Thyroid gland (tissue), 4 donors: ENCODE measurements at regions not wholly inside any gene's neighbourhood (a gene's known extent, or its start where the extent isn't known, plus 50 kb on each side); places are given as distances from the start of the nearest gene placed in this dataset.

ENCODE experiments used
- DNase-seq, 2 donors: peaks; one replicate each; pipeline ENCODE4 v3.0.0-alpha.2; 2019
- H3K27ac ChIP-seq, 3 donors: fragments of 200-600 bp; sonication (generic); 1 replicate in 2 of 3; 2 replicates in 1 of 3; pipeline ENCODE4 v1.5.1; 2016 to 2019; ENCODE audit warnings: mild to moderate bottlenecking in 1 of 3, moderate library complexity in 1 of 3
- H3K27me3 ChIP-seq: fragments of 200-600 bp; sonication (generic); one replicate; pipeline ENCODE4 v1.5.1; 2019
- H3K36me3 ChIP-seq, 2 donors: fragments of 200-600 bp; sonication (generic); one replicate each; pipeline ENCODE4 v1.5.1; 2016 to 2019
- H3K4me1 ChIP-seq, 2 donors: fragments of 200-600 bp; sonication (generic); one replicate each; pipeline ENCODE4 v1.5.1; 2017 to 2019
- H3K4me3 ChIP-seq, 3 donors: fragments of 200-600 bp; sonication (generic); replicated peaks in 1 of 3; 1 replicate in 2 of 3; 2 replicates in 1 of 3; pipeline ENCODE4 v1.5.1; 2016; ENCODE audit warnings: mild to moderate bottlenecking in 1 of 3
- H3K9me3 ChIP-seq: fragments of 200-600 bp; sonication (generic); one replicate; pipeline ENCODE4 v1.5.1; 2017
- CTCF ChIP-seq, 6 experiments: fragments of 200-600 bp in 3 of 6; fragments of 450-650 bp in 3 of 6; sonication (generic) in 3 of 6; IDR thresholded peaks; one replicate each; pipeline ENCODE4 v1.5.1; 2016 to 2019; ENCODE audit warnings: antibody characterized with exemption in 6 of 6, mild to moderate bottlenecking in 2 of 6, inconsistent platforms in 1 of 6, moderate library complexity in 1 of 6
- POLR2A ChIP-seq, 2 donors: fragments of 450-650 bp; IDR thresholded peaks; one replicate each; pipeline ENCODE4 v1.6.1; 2017; ENCODE audit warnings: antibody characterized with exemption in 2 of 2, mild to moderate bottlenecking in 2 of 2, moderate library complexity in 1 of 2
- WGBS, 2 donors: methylation state at CpG; one replicate each; pipeline ENCODE4 v1.1.5; 2017; 5-methylcytosine and 5-hydroxymethylcytosine counted together
- intact Hi-C: fragments of 100-400 bp; cut with DNase I; formaldehyde crosslinking; loops from one replicate; pipeline ENCODE4 v1.15.1; 2023

GRCh38 chr2:176445956-176446355 is 176.7 kb downstream of the MTX2 start:
- H3K4me3 ChIP-seq, result no peak overlapping the region
- no peaks in the 10 kb centered on the region for H3K9me3 ChIP-seq
- H3K27me3 ChIP-seq, result no peaks in the 10 kb centered on the region
- no peaks in the 10 kb centered on the region for H3K4me1 ChIP-seq
- H3K36me3 ChIP-seq, result no peaks in the 10 kb centered on the region
- 95 to 96% methylated on average over 4 of the region's 4 CpGs for WGBS, 2 donors
- DNase-seq, result no peak
- intact Hi-C loops, result no loop called here
- H3K27ac ChIP-seq, result no peak overlapping the region
- no peak for TF ChIP-seq CTCF (IDR thresholded peaks at IDR 0.05)
- TF ChIP-seq POLR2A (IDR thresholded peaks at IDR 0.05), result no peak

- no peaks in the 10 kb centered on the region for H3K4me1 ChIP-seq
- DNase-seq, result no peak
- H3K27me3 ChIP-seq, result no peaks in the 10 kb centered on the region
- 70 to 73% methylated on average over 4 of the region's 4 CpGs for whole genome bisulfite sequencing, 2 donors
- H3K27ac ChIP-seq, result no peak overlapping the region
- intact Hi-C loops, result no loop called here
- H3K36me3 ChIP-seq, result no peaks in the 10 kb centered on the region
- TF ChIP-seq POLR2A (IDR thresholded peaks at IDR 0.05), result no peak
- no peak for TF ChIP-seq CTCF (IDR thresholded peaks at IDR 0.05)
- no peaks in the 10 kb centered on the region for H3K9me3 ChIP-seq
- no peak overlapping the region for H3K4me3 ChIP-seq
Observed at GRCh38 chr2:176446718-176447414, 177.6 kb downstream of the MTX2 start.

- Histone ChIP-seq H3K27ac (no peak overlapping the region), H3K36me3 (no peaks in the 10 kb centered on the region), H3K4me3 (no peak overlapping the region), H3K9me3 (no peaks in the 10 kb centered on the region), H3K27me3 (no peaks in the 10 kb centered on the region), H3K4me1 (no peaks in the 10 kb centered on the region)
- intact Hi-C loops, result no loop called here
- TF ChIP-seq CTCF (IDR thresholded peaks at IDR 0.05) (no peak), POLR2A (IDR thresholded peaks at IDR 0.05) (no peak)
- DNase-seq, result no peak
- WGBS, 2 donors, result 87 to 90% methylated on average over 1 of the region's 1 CpG
Observed at GRCh38 chr2:176447616-176448015, 178.4 kb downstream of the MTX2 start.

- DNase-seq, result no peak
- Histone ChIP-seq H3K27ac (no peak overlapping the region), H3K9me3 (no peaks in the 10 kb centered on the region), H3K27me3 (no peaks in the 10 kb centered on the region), H3K36me3 (no peaks in the 10 kb centered on the region), H3K4me3 (no peak overlapping the region), H3K4me1 (no peaks in the 10 kb centered on the region)
- 72 to 81% methylated on average over 3 of the region's 3 CpGs for WGBS, 2 donors
- intact Hi-C loops, result loop anchor here (10.0 kb wide), 1 partner anchor 185 kb away; the partner anchor contains the start of gene MTX2
- TF ChIP-seq CTCF (IDR thresholded peaks at IDR 0.05), result no peak
- no peak for TF ChIP-seq POLR2A (IDR thresholded peaks at IDR 0.05)
Observed at GRCh38 chr2:176449852-176450251, 180.6 kb downstream of the MTX2 start.

DNA sequence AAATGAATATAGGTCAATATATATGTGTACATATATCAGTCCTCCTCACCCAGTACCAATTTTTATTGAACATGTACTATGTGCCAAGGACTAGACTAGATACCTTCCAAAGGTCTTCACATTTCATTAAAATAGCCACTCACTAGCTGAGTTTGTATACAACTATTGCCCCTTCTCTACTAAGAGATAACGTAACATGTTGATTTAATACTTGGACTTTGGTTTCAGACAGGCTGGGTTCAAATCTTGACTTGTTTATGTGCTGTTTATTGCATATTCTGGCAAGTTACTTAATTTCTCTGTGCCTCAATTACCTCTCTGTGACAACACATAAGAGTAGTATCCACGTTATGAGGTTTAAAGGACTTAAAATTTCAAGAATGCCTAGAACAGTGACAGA is 184.5 kb downstream of the MTX2 start:
- Histone ChIP-seq H3K4me3 (no peak overlapping the region), H3K27me3 (no peaks in the 10 kb centered on the region), H3K27ac (no peak overlapping the region), H3K9me3 (no peaks in the 10 kb centered on the region), H3K36me3 (no peaks in the 10 kb centered on the region), H3K4me1 (no peaks in the 10 kb centered on the region)
- TF ChIP-seq CTCF (IDR thresholded peaks at IDR 0.05) (no peak), POLR2A (IDR thresholded peaks at IDR 0.05) (no peak)
- WGBS, 2 donors, result 91 to 94% methylated on average over 2 of the region's 2 CpGs
- intact Hi-C loops, result loop anchor here (2.0 to 10.0 kb wide), 2 partner anchors 189 to 313 kb away; partner anchors contain the start of gene MTX2
- DNase-seq, result no peak
